ENCODE measurements at regions not wholly inside any gene's neighbourhood (a gene's known extent, or its start where the extent isn't known, plus 50 kb on each side); places are given as distances from the start of the nearest gene placed in this dataset.

- H3K4me3 ChIP-seq = no peak overlapping the region
- H3K4me2 ChIP-seq = no peak overlapping the region
- peaks cover 5% of the 10 kb centered on the region; the same call in 1 of the 2 replicates for H3K36me3 ChIP-seq (ENCODE audit: insufficient read depth)
- H3K36me3 Mint-ChIP-seq (ENCODE audit: low read depth) = peaks cover 53% of the 10 kb centered on the region
- no peaks in the 10 kb centered on the region for H3K27me3 ChIP-seq (ENCODE audit: insufficient read depth)
- H3K27ac Mint-ChIP-seq = no peak overlapping the region
- H3K27ac ChIP-seq (ENCODE audit: low read depth) = no peak overlapping the region
- no peaks in the 10 kb centered on the region for H3K79me2 ChIP-seq (replicated peaks; ENCODE audit: insufficient read depth)
- H3K9me3 Mint-ChIP-seq = peaks cover 50% of the 10 kb centered on the region
- no peak for ATAC-seq
- H3K4me1 ChIP-seq (ENCODE audit: insufficient read depth) = peaks cover 15% of the 10 kb centered on the region
- H3K4me1 Mint-ChIP-seq = peaks cover 11% of the 10 kb centered on the region; the same call in 2 of the 3 replicates
- no peak for DNase-seq (ENCODE audit: low spot score)
- H2AFZ ChIP-seq = no peak overlapping the region
- H3K4me3 Mint-ChIP-seq = no peak overlapping the region
- H4K20me1 ChIP-seq (replicated peaks; ENCODE audit: insufficient read depth) = no peaks in the 10 kb centered on the region
- H3K27me3 Mint-ChIP-seq (ENCODE audit: insufficient read depth, low read depth, poor library complexity) = no peaks in the 10 kb centered on the region
- TF ChIP-seq NANOG (IDR thresholded peaks at IDR 0.05; ENCODE audit: borderline replicate concordance) (no peak), JUNB (IDR thresholded peaks at IDR 0.05; ENCODE audit: unreplicated experiment) (no peak), CTCF (conservative IDR thresholded peaks at IDR 0.05; ENCODE audit: low read depth in 2 of 2) (no peak), EZH2 (IDR thresholded peaks at IDR 0.05; ENCODE audit: low read depth, unreplicated experiment) (no peak), ZNF331 (CRISPR knock-in tag; IDR thresholded peaks at IDR 0.05; ENCODE audit: low read depth) (no peak), POLR2AphosphoS5 (IDR thresholded peaks at IDR 0.05; ENCODE audit: low read depth) (no peak), ZNF114 (CRISPR knock-in tag; IDR thresholded peaks at IDR 0.05) (no peak), ZNF462 (CRISPR knock-in tag; IDR thresholded peaks at IDR 0.05) (no peak), STAT1 (IDR thresholded peaks at IDR 0.05; ENCODE audit: unreplicated experiment) (no peak), EZH2phosphoT487 (IDR thresholded peaks at IDR 0.05; ENCODE audit: unreplicated experiment) (no peak), REST (IDR thresholded peaks at IDR 0.05; ENCODE audit: unreplicated experiment) (no peak), ETS1 (IDR thresholded peaks at IDR 0.05) (no peak), CREB1 (CRISPR knock-in tag; IDR thresholded peaks at IDR 0.05; ENCODE audit: low read depth) (no peak)
- H3K9me2 ChIP-seq (ENCODE audit: insufficient read depth) = peaks cover 26% of the 10 kb centered on the region; the same call in 1 of the 2 replicates
- no peaks in the 10 kb centered on the region for H3F3A ChIP-seq (replicated peaks; ENCODE audit: low read depth)
Measured at GRCh38 chr2:146697307-146697706, 1147.5 kb upstream of the ACVR2A start.

All from GM23338 (cell line).